Parathyroid adenoma (tissue), 2 donors: ENCODE measurements at regions not wholly inside any gene's neighbourhood (a gene's known extent, or its start where the extent isn't known, plus 50 kb on each side); places are given as distances from the start of the nearest gene placed in this dataset.

ENCODE experiments used
- H2AFZ ChIP-seq: fragments of 300-600 bp; sonication (generic); one replicate; pipeline ENCODE4 v1.7.0; 2017; ENCODE audit warnings: antibody characterized with exemption, mild to moderate bottlenecking
- H3K27ac ChIP-seq: fragments of 300-600 bp; sonication (generic); one replicate; pipeline ENCODE4 v1.7.0; 2017
- H3K27me3 ChIP-seq: fragments of 300-600 bp; sonication (generic); one replicate; pipeline ENCODE4 v1.7.0; 2017; ENCODE audit warnings: low read length; ENCODE audit not compliant: control insufficient read depth, insufficient read depth
- H3K36me3 ChIP-seq: fragments of 300-600 bp; sonication (generic); one replicate; pipeline ENCODE4 v1.7.0; 2017; ENCODE audit warnings: low read length; ENCODE audit not compliant: control insufficient read depth, insufficient read depth
- H3K4me1 ChIP-seq: fragments of 300-600 bp; sonication (generic); one replicate; pipeline ENCODE4 v1.7.0; 2017; ENCODE audit warnings: control low read depth
- H3K4me2 ChIP-seq: fragments of 300-600 bp; sonication (generic); one replicate; pipeline ENCODE4 v1.7.0; 2017; ENCODE audit warnings: low read length
- H3K4me3 ChIP-seq: fragments of 300-600 bp; sonication (generic); one replicate; pipeline ENCODE4 v1.7.0; 2017; ENCODE audit warnings: low read depth, low read length
- H3K79me2 ChIP-seq: fragments of 300-600 bp; sonication (generic); one replicate; pipeline ENCODE4 v1.7.0; 2017; ENCODE audit warnings: control low read depth
- H3K9ac ChIP-seq: fragments of 300-600 bp; sonication (generic); one replicate; pipeline ENCODE4 v1.7.0; 2017; ENCODE audit warnings: mild to moderate bottlenecking
- H3K9me3 ChIP-seq: fragments of 300-600 bp; sonication (generic); one replicate; pipeline ENCODE4 v1.7.0; 2017; ENCODE audit warnings: low read length; ENCODE audit not compliant: control insufficient read depth
- CTCF ChIP-seq: fragments of 300-600 bp; sonication (generic); IDR thresholded peaks from one replicate; pipeline ENCODE4 v1.7.0; 2017; ENCODE audit warnings: antibody characterized with exemption, mild to moderate bottlenecking
- donor health status: primary hyperparathyroidism.

- no peak for TF ChIP-seq CTCF
- Histone ChIP-seq H3K9ac (no peak overlapping the region), H3K4me3 (no peak overlapping the region), H3K36me3 (no peaks in the 10 kb centered on the region), H3K4me1 (no peaks in the 10 kb centered on the region), H2AFZ (no peak overlapping the region), H3K27ac (no peak overlapping the region), H3K79me2 (no peaks in the 10 kb centered on the region), H3K4me2 (no peak overlapping the region), H3K9me3 (no peaks in the 10 kb centered on the region), H3K27me3 (no peaks in the 10 kb centered on the region)
Observed at GRCh38 chr10:131391936-131392335, 80.4 kb upstream of the TCERG1L start.

DNA sequence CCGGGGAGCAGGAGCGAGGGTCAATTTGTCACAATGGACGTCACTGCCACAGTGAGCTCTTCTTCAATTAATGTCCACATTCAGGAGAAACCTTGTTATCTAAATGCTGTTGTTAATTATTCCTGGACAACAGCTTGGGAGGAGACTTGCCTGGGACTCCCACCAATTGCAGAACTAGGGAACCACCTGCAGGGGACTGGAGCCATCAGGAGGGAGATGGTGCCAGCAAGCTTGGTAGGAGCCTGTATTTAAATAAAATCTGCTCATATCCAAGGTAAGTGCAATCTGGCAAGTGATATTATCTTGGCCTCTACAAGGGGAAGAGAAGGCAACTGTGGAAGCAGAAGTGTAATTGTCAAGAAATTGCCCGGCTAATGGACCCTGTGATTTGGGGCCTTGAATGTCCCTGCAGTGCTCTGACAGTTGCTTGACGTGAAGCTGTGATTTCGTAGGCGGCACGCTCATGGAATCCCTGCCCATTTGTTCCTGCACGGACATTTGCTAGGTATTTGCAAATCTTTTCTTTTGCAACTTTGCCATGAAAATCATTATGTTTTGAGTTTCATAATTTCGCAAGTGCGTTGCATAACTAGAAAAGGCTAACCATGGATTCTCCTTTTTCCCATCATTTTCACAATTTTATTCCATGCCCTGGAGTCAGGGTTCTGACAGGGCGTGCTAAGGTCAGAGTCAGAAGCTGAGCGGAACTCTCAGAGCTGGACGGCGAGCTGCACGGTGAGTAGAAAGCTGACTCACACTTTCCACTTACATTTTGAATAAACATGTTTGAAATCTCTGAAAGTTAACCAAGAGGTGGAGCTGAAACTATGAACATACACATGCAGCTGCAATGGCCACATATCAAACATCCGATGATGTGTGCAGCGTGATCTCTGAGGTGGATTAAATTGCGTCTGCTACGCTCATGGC, 84.9 kb upstream of the TCERG1L start:
- no peak for TF ChIP-seq CTCF
- Histone ChIP-seq H3K9me3 (no peaks in the 10 kb centered on the region), H3K4me1 (no peaks in the 10 kb centered on the region), H3K4me3 (no peak overlapping the region), H3K4me2 (no peak overlapping the region), H3K79me2 (no peaks in the 10 kb centered on the region), H3K9ac (no peak overlapping the region), H2AFZ (no peak overlapping the region), H3K27ac (no peak overlapping the region), H3K36me3 (no peaks in the 10 kb centered on the region), H3K27me3 (no peaks in the 10 kb centered on the region)

- Histone ChIP-seq H3K4me2 (no peak overlapping the region), H3K9ac (no peak overlapping the region), H3K4me1 (no peaks in the 10 kb centered on the region), H3K4me3 (no peak overlapping the region), H2AFZ (no peak overlapping the region), H3K79me2 (no peaks in the 10 kb centered on the region), H3K27me3 (no peaks in the 10 kb centered on the region), H3K36me3 (no peaks in the 10 kb centered on the region), H3K27ac (no peak overlapping the region), H3K9me3 (no peaks in the 10 kb centered on the region)
- TF ChIP-seq CTCF, result no peak
Observed at GRCh38 chr10:131398166-131398565, 86.6 kb upstream of the TCERG1L start.

DNA sequence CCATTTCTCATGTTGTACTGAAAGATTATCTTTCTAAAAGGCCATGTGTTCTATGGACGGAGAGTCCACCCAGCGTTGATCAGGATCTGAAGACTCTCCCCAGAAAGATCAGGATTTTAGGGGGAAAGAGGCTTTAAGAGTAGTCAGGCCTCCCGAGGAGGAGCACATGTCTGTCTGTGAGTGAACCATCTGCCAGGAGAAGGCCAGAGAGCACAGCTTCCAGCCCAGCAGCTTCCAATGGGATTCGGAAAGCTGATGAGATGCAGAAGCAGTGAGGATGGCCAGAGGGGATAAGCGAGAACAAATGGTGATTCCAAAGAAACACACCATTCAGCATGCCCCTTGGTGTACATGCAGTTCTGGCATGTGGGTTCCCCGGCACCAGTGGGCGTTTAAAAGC, 88.5 kb upstream of the TCERG1L start:
- Histone ChIP-seq H3K27ac (no peak overlapping the region), H3K27me3 (no peaks in the 10 kb centered on the region)

More for the DNA sequence above, 88.5 kb upstream of the TCERG1L start:
- H3K79me2 ChIP-seq, result no peaks in the 10 kb centered on the region
- no peaks in the 10 kb centered on the region for H3K4me1 ChIP-seq
- no peak overlapping the region for H3K4me3 ChIP-seq
- no peaks in the 10 kb centered on the region for H3K36me3 ChIP-seq
- no peak overlapping the region for H3K4me2 ChIP-seq
- no peak for TF ChIP-seq CTCF
- no peak overlapping the region for H3K9ac ChIP-seq
- H2AFZ ChIP-seq, result no peak overlapping the region
- no peaks in the 10 kb centered on the region for H3K9me3 ChIP-seq
